HG03280 (cell line): ENCODE measurements at regions not wholly inside any gene's neighbourhood (a gene's known extent, or its start where the extent isn't known, plus 50 kb on each side); places are given as distances from the start of the nearest gene placed in this dataset.

ENCODE experiments used
- ATAC-seq: cut with Tn5 transposase; IDR thresholded peaks from one replicate; pipeline ENCODE4 v1.9.1; 2021; ENCODE audit warnings: mild to moderate bottlenecking, moderate library complexity; ENCODE audit not compliant: unreplicated experiment

- no peak for ATAC-seq
Measured at GRCh38 chr4:45795135-45795534, 328.7 kb downstream of the GABRG1 start.

- no peak for ATAC-seq
Measured at GRCh38 chr4:45778514-45778913, 345.3 kb downstream of the GABRG1 start.

GRCh38 chr4:45776146-45776545 is 347.7 kb downstream of the GABRG1 start:
- ATAC-seq = no peak

DNA sequence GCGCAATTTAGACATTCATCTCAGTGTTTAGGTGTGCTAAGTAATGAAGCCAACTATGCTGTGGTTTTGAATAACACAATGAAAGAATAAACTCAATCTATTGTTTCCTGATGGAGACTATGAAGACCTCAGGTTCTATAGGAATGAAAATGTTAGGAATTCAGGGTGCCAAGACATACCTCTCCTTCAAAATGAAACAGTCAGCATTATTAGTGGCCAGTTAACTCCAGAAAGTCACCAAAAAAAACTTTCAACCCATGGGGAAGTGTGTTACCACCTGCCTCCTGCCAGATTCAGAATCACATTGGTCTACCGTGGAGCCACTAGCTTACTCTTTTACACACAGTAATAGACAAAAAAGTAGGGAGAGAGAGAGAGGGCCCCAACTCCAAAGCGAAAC is 352.9 kb downstream of the GABRG1 start:
- no peak for ATAC-seq

DNA sequence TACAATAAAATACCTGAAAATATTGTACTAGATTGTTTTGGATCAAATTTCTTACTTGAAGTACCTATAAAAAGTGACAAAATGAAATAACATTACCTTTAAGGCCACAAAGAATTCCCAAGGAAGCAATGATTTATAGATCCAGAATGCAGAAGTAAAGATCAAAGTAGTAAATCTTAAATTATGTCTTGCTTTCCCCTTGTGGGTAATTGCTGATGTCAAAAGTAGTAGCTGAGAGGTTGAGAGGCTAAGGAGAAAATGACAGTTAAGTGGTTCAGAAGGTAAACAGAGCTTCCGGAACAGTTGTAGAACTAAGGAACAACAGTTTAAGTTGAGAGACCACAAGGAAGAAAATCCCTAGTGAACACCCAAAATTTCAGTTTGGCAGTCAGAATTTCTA is 358.3 kb downstream of the GABRG1 start:
- no peak for ATAC-seq

DNA sequence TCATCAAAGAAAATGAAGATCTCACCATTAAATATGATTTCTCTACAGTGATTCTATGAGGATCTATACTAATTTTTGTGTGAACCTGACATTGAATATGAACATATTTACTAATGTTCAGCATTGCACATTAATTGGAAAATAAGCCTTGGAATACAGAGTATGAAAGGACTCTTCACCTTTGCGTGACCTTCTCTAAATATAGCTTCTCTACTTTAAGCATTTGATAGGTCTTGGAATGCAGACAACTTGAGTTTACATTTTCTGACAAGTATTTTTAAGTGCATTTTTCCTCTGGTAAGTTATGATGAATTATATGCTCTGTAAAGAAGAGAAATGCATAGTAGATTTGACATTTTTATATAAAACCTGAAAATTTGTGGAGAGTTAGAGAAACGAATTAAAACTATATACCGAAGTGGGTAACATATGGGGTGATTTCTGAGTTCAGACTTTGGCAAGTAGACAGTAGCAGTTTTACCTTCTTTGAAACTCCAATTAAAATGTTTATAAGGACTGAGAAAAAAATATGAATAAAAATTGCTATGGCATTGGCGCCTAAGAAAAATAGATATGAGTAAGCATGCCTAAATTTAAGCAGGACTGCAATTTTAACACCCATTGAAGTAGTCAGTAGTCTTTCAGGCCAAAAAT is 371.9 kb downstream of the GABRG1 start:
- ATAC-seq = no peak

DNA sequence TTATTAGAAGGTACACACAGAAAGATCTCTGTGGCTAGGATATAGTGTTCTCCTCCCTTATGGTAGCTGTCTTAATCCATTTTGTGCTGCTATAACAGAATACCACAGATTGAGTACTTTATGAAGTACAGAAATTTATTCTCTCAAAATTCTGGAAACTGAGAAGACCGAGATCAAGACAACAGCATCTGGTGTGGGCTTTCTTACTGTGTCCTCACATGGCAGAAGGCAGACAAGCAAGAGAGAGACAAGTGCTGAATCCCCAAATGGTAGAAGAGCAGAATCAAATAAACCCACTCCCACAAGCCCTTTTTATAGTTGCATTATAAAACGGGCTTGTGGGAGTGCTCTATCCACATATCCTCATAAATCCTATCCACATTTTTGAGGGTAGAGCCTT is 373.1 kb downstream of the GABRG1 start:
- no peak for ATAC-seq

GRCh38 chr4:45745741-45746140 is 378.1 kb downstream of the GABRG1 start:
- no peak for ATAC-seq

- no peak for ATAC-seq
Measured at GRCh38 chr4:45741897-45742296, 382.0 kb downstream of the GABRG1 start.

GRCh38 chr4:45732161-45732560 is 391.7 kb downstream of the GABRG1 start:
- no peak for ATAC-seq

DNA sequence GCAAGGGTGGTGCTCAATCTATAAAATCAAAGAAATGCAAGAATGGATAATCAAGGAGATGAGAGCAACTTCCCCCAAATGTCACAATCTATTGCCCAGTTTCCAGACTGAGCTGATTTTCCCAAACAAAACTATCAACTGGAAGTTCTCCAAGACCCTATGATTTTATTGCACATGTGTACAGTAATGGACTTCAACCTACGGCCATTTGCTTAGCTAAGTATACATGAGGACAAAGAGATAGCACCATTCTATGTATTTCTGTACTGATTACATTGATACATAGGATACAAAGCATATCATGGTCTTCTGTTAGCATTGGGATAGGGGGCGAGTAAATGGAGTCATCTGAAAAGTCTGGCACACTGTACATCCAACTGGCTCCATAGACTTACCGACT is 407.8 kb downstream of the GABRG1 start:
- ATAC-seq = no peak

DNA sequence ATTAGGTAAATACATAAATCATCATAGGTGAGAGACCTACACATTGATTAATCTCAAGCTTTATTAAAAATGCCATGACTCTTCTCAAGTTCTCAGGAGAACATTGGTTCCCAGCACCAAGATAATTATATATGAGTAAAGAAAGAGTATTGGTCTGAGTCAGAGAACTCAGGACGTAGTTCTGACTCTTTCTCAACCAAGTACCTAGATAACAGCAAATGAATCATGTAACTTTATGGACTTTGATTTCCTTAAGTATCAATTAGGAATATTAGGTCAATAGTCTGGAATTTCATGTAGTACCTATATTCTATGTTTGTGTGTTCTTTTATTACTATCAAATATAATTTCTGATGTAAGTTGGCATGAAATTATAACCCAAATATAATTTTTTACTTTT is 409.9 kb downstream of the GABRG1 start:
- no peak for ATAC-seq

DNA sequence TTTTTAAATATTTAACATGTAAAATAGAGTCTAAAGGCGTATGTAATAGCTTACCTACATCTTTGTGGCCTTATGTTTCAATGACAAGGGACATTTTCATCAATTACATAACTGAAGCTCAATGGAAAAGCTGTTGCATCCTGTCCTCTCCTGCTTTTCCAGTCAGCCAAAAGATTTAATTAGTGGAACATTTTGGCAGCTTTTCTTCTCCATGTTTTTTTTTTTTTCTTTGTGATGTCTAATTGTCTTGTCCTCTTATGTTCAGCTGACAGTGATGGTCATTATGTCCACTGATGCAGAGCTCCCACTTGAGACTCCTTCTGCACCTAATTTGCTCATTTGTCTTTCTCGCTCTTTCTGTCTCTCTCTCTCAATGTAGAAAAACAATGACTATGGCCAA is 422.2 kb downstream of the GABRG1 start:
- ATAC-seq = no peak

DNA sequence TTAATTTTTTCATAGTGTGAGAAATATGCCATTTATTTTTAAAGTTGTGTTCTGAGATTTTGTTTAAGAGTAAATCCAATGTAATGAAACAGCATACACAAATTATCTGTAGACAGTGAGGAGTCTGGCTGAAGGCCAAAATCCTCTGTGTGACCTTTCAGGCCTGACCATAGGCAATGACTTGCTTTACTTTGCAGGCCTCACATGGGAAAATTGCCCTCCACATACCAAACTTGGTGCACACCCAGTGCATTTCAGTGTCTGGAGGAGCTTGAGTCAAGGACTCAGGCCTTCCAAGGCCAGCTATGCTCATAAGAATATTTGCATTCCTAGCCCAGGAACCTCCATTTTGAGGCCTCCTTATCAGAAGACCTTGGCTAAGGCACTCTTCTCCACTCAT is 430.1 kb downstream of the GABRG1 start:
- ATAC-seq = no peak

- ATAC-seq = no peak
Measured at GRCh38 chr4:45692131-45692735, 431.6 kb downstream of the GABRG1 start.

- no peak for ATAC-seq
Measured at GRCh38 chr4:45688341-45688740, 435.5 kb downstream of the GABRG1 start.

DNA sequence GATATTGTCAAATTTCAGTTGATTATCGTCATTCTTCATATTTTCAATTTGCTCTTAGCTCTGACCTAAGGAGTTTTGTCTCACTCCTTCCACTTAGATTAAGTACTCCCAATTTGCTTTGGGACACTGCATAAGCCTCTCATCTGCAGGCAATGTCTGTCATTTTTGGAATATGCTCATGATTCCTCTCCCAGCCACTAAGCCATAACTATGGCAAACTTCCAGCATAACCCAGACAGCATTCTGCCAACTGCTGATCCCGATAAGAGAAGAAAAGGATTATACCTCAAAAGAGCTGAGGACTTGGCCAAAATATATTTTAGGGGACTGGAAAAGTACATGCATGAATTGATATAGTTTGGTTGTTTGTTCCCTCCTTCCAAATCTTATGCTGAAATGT is 444.4 kb downstream of the GABRG1 start:
- no peak for ATAC-seq

- no peak for ATAC-seq
Measured at GRCh38 chr4:45668128-45668527, 455.7 kb downstream of the GABRG1 start.

DNA sequence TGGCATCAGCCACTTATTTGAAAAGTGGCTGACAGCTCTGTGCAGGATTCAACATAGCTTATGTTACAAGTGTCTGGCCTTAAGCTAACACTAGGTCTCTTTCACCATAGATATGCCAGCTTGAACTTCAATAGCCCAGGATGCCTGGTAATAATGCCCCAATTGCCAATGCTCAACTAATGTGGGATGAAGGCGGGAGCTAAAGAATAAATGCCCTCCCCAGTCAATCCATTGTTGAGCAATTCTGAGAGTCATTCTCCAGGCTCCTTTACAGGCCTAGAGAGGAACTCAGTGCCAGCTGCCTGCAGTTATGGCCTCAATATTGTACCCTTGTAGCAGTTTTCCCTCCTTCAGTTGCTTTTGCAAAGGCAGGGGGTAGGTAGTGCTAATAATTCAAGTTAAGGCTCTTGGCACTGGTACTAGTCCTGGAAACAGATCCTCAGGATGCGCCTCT is 460.2 kb downstream of the GABRG1 start:
- ATAC-seq = no peak

DNA sequence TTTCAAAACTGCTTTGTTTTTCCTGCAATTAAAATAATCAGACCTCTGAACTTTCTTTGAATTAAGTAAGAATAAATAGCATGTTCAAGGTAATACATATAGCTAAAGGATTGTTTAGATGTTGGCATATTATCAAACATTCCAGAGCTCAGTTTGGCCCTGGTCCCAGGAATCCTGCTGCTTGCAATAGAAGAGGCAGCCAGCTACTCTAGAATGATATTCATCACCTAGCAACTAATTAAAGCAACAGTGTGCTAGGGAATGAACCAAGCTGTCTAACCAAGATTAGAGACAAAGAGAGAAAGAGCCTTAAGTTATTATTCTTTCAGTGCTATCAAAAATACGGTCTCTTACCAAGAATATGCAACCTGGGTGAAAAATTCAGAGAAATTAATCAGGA is 460.9 kb downstream of the GABRG1 start:
- no peak for ATAC-seq

- no peak for ATAC-seq
Measured at GRCh38 chr4:45661893-45662292, 462.0 kb downstream of the GABRG1 start.

DNA sequence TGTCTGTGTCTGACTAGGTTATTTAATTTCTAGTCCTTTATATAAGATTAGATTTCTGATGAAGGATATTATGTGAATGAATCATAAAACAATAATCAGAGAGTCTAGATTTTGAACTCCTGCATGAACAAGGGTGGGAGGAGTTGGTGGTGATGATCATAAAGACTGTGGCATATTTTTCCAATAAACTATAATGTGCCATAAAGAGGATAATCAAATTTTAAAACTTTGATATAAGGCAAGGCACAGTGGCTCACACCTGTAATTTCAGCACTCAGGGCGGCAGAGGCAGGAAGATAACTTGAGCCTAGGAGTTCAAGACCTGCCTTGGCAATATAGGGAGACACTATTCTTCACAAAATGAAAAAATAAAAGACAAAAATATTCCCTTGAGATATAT is 473.3 kb downstream of the GABRG1 start:
- ATAC-seq = no peak

GRCh38 chr4:45648846-45649245 is 475.0 kb downstream of the GABRG1 start:
- ATAC-seq = no peak
